ENCODE measurements at regions not wholly inside any gene's neighbourhood (a gene's known extent, or its start where the extent isn't known, plus 50 kb on each side); places are given as distances from the start of the nearest gene placed in this dataset.

- TF ChIP-seq ZNF274 (IDR thresholded peaks at IDR 0.05; ENCODE audit: low read length) (no peak), ZNF274 (tag by site-specific recombination; IDR thresholded peaks at IDR 0.05; ENCODE audit: borderline replicate concordance) (no peak), ZNF324 (tag by site-specific recombination; IDR thresholded peaks at IDR 0.05) (no peak), ZNF302 (tag by site-specific recombination; IDR thresholded peaks at IDR 0.05; ENCODE audit: low read depth) (no peak), ZNF747 (tag by site-specific recombination; IDR thresholded peaks at IDR 0.05) (no peak), WT1 (tag by site-specific recombination; IDR thresholded peaks at IDR 0.05) (no peak), SCRT2 (tag by site-specific recombination; IDR thresholded peaks at IDR 0.05) (no peak), ZNF610 (tag by site-specific recombination; IDR thresholded peaks at IDR 0.05; ENCODE audit: borderline replicate concordance) (no peak), ZIC2 (tag by site-specific recombination; IDR thresholded peaks at IDR 0.05) (no peak), ZNF202 (tag by site-specific recombination; IDR thresholded peaks at IDR 0.05; ENCODE audit: borderline replicate concordance) (no peak), ZNF391 (tag by site-specific recombination; IDR thresholded peaks at IDR 0.05; ENCODE audit: borderline replicate concordance, low read depth) (no peak), ZNF777 (tag by site-specific recombination; IDR thresholded peaks at IDR 0.05; ENCODE audit: borderline replicate concordance) (no peak)
- TF ChIP-seq, protein P1, sequence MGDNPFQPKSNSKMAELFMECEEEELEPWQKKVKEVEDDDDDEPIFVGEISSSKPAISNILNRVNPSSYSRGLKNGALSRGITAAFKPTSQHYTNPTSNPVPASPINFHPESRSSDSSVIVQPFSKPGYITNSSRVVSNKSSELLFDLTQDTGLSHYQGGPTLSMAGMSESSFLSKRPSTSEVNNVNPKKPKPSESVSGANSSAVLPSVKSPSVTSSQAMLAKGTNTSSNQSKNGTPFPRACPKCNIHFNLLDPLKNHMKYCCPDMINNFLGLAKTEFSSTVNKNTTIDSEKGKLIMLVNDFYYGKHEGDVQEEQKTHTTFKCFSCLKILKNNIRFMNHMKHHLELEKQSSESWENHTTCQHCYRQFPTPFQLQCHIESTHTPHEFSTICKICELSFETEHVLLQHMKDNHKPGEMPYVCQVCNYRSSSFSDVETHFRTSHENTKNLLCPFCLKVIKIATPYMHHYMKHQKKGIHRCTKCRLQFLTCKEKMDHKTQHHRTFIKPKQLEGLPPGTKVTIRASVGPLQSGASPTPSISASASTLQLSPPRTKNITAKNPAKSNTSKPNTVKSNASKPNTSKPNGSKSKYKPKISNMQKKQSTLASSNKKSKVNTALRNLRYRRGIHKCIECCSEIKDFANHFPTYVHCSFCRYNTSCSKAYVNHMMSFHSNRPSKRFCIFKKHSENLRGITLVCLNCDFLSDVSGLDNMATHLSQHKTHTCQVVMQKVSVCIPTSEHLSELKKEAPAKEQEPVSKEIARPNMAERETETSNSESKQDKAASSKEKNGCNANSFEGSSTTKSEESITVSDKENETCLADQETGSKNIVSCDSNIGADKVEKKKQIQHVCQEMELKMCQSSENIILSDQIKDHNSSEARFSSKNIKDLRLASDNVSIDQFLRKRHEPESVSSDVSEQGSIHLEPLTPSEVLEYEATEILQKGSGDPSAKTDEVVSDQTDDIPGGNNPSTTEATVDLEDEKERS (tag by site-specific recombination; IDR thresholded peaks at IDR 0.05) = no peak
- TF ChIP-seq, protein P2, sequence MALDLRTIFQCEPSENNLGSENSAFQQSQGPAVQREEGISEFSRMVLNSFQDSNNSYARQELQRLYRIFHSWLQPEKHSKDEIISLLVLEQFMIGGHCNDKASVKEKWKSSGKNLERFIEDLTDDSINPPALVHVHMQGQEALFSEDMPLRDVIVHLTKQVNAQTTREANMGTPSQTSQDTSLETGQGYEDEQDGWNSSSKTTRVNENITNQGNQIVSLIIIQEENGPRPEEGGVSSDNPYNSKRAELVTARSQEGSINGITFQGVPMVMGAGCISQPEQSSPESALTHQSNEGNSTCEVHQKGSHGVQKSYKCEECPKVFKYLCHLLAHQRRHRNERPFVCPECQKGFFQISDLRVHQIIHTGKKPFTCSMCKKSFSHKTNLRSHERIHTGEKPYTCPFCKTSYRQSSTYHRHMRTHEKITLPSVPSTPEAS (tag by site-specific recombination; IDR thresholded peaks at IDR 0.05) = no peak
- POLR2A ChIA-PET = no interaction called here
- Histone ChIP-seq H3K4me1 (ENCODE audit: control insufficient read depth, insufficient read depth, low read length) (no peaks in the 10 kb centered on the region), H3K36me3 (ENCODE audit: control insufficient read depth in 2 of 2, insufficient read depth in 1 of 2, low read length in 2 of 2) (no peaks in the 10 kb centered on the region), H3K9me3 (ENCODE audit: control insufficient read depth, insufficient read depth, low read depth, low read length) (no peaks in the 10 kb centered on the region), H3K27ac (ENCODE audit: extremely low read depth, low read depth, low read length) (no peak overlapping the region), H3K4me3 (ENCODE audit: low read depth, low read length) (no peak overlapping the region)
- CTCF ChIA-PET = no interaction called here
These were observed 96.6 kb downstream of the WTIP start for GRCh38 chr19:34578173-34578572.

DNA sequence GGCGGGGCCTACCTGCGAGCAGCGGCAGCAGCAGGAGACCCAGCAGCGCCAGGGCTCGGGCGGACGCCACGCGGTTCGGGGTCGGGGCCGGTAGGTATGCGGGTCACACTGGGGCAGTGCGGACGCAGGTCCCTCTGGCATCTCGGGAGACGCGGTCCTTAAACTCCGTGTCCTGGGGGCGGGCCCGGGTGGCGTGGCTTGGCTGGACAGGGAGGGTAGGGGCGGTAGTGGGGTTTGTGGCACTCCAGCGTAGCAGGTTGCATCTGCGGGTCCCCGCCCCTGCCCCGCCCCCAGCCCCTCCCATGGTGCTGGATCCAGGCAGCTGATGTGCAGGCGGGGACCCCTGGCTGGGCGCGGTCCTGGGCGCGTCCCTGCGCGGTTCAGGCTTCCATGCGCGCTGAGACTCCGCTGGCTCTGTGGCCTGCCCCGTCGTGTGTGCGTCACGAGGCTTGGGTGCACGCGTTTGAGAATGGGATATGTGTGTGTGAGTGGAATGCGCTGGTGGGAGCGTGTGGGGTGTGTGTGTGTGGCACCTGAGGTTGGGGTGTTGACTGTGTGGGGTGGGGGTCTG lies 96.1 kb downstream of the WTIP start:
- no peak overlapping the region for H3K27ac ChIP-seq (ENCODE audit: extremely low read depth, low read depth, low read length)
- H3K4me3 ChIP-seq (ENCODE audit: low read depth, low read length) = no peak overlapping the region
- no peaks in the 10 kb centered on the region for H3K4me1 ChIP-seq (ENCODE audit: control insufficient read depth, insufficient read depth, low read length)
- ChIA-PET CTCF (no interaction called here), POLR2A (interaction anchor here (0.5 kb wide), 1 partner anchor 56 kb away, joined by 4 read pairs; no protein-coding TSS in a partner anchor)
- TF ChIP-seq ZNF155 (tag by site-specific recombination; IDR thresholded peaks at IDR 0.05) (no peak), ZNF26 (tag by site-specific recombination; IDR thresholded peaks at IDR 0.05) (no peak), ZNF112 (tag by site-specific recombination; IDR thresholded peaks at IDR 0.05) (no peak), ZFHX2 (tag by site-specific recombination; conservative IDR thresholded peaks at IDR 0.05) (0 out of 2 replicates have a peak, but pooled peaks have one; percentile 9), KLF1 (tag by site-specific recombination; IDR thresholded peaks at IDR 0.05) (peak; percentile 84), GLIS2 (tag by site-specific recombination; IDR thresholded peaks at IDR 0.05) (0 out of 2 replicates have a peak, but pooled peaks have one; percentile 19)
- H3K9me3 ChIP-seq (ENCODE audit: control insufficient read depth, insufficient read depth, low read depth, low read length) = no peaks in the 10 kb centered on the region
- no peaks in the 10 kb centered on the region for H3K36me3 ChIP-seq (ENCODE audit: control insufficient read depth in 2 of 2, insufficient read depth in 1 of 2, low read length in 2 of 2)
